Natural killer cell treated with Interleukin-12 subunit alpha and Interleukin-12 subunit beta and Interleukin-15 and Interleukin-18, amount 100 ng/mL, for 72 hours (primary cell): ENCODE measurements at regions not wholly inside any gene's neighbourhood (a gene's known extent, or its start where the extent isn't known, plus 50 kb on each side); places are given as distances from the start of the nearest gene placed in this dataset.

Experiments used
- ATAC-seq, 2 donors: fragments of 150-1000 bp; cut with Tn5 transposase in 1 of 2; sonication (Bioruptor Pico), chemical (Tn5 transposase) in 1 of 2; 2 replicates each; pipeline ENCODE4 v1.10.0; 2021
- DNase-seq: peaks from one replicate; pipeline ENCODE4 v3.0.0; 2022; ENCODE audit warnings: low spot score
- H3K27ac Mint-ChIP-seq, 2 donors: 1 replicate in 1 of 2; 2 replicates in 1 of 2; pipeline ENCODE4 v1.8.0; 2022; ENCODE audit warnings: mixed read lengths in 2 of 2, mild to moderate bottlenecking in 1 of 2, moderate library complexity in 1 of 2
- H3K27me3 Mint-ChIP-seq, 2 donors: 1 replicate in 1 of 2; 2 replicates in 1 of 2; pipeline ENCODE4 v1.8.0; 2022; ENCODE audit warnings: mixed read lengths in 2 of 2
- H3K36me3 Mint-ChIP-seq: one replicate; pipeline ENCODE4 v1.8.0; 2022; ENCODE audit warnings: mixed read lengths
- H3K4me1 Mint-ChIP-seq, 2 donors: 1 replicate in 1 of 2; 2 replicates in 1 of 2; pipeline ENCODE4 v1.8.0; 2022; ENCODE audit warnings: low read depth in 2 of 2, mixed read lengths in 2 of 2, mild to moderate bottlenecking in 1 of 2
- H3K4me3 Mint-ChIP-seq: one replicate; pipeline ENCODE4 v1.8.0; 2022; ENCODE audit warnings: mixed read lengths
- H3K9me3 Mint-ChIP-seq: 2 replicates; pipeline ENCODE4 v1.8.0; 2022; ENCODE audit warnings: mixed read lengths

GRCh38 chr10:107894516-107894915 lies 730.0 kb upstream of the SORCS1 start:
- ATAC-seq, result no peak

GRCh38 chr10:107889105-107889504 lies 724.6 kb upstream of the SORCS1 start:
- DNase-seq (no peak), ATAC-seq (no peak)
- H3K27ac Mint-ChIP-seq, result no peak overlapping the region
- H3K4me3 Mint-ChIP-seq, result no peak overlapping the region
- no peaks in the 10 kb centered on the region for H3K27me3 Mint-ChIP-seq
- H3K36me3 Mint-ChIP-seq, result no peaks in the 10 kb centered on the region
- H3K4me1 Mint-ChIP-seq, result no peaks in the 10 kb centered on the region
- peaks cover 18% of the 10 kb centered on the region for H3K9me3 Mint-ChIP-seq

More at GRCh38 chr10:107894516-107894915, 730.0 kb upstream of the SORCS1 start:
- H3K27me3 Mint-ChIP-seq, result no peaks in the 10 kb centered on the region
- H3K9me3 Mint-ChIP-seq, result peaks cover 9% of the 10 kb centered on the region
- no peak overlapping the region for H3K27ac Mint-ChIP-seq
- no peak overlapping the region for H3K4me3 Mint-ChIP-seq
- no peaks in the 10 kb centered on the region for H3K4me1 Mint-ChIP-seq
- no peak for DNase-seq
- no peaks in the 10 kb centered on the region for H3K36me3 Mint-ChIP-seq

DNA sequence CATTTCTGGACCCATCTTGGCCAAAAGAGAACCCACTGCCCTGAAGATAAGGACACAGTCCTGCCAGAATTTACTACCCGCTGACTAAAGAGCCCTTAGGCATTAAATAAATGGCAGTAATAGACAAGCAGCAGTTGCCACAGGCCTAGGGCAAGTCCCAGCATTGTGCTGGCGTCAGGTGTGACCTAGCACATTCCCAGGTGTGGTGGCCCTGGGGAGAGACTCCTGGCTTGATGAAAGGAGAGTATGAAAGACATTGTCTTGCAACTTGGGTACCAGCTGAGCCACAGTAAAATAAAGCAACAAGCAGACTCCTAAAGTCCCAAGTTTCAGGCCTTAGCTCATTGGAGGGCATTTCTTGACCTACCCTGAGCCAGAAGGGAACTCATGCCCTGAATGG lies 715.7 kb upstream of the SORCS1 start:
- no peak for ATAC-seq
- no peak overlapping the region for H3K27ac Mint-ChIP-seq

GRCh38 chr10:107873007-107873406 lies 708.5 kb upstream of the SORCS1 start:
- no peaks in the 10 kb centered on the region for H3K27me3 Mint-ChIP-seq
- H3K36me3 Mint-ChIP-seq, result no peaks in the 10 kb centered on the region
- ATAC-seq, result no peak
- H3K4me3 Mint-ChIP-seq, result no peak overlapping the region
- no peaks in the 10 kb centered on the region for H3K4me1 Mint-ChIP-seq
- H3K27ac Mint-ChIP-seq, result no peak overlapping the region
- H3K9me3 Mint-ChIP-seq, result peaks cover 7% of the 10 kb centered on the region
- no peak for DNase-seq

More for the DNA sequence above, 715.7 kb upstream of the SORCS1 start:
- no peak for DNase-seq
- Mint-ChIP-seq H3K4me3 (no peak overlapping the region), H3K9me3 (peaks cover 24% of the 10 kb centered on the region), H3K27me3 (no peaks in the 10 kb centered on the region), H3K4me1 (no peaks in the 10 kb centered on the region), H3K36me3 (peaks cover 9% of the 10 kb centered on the region)

DNA sequence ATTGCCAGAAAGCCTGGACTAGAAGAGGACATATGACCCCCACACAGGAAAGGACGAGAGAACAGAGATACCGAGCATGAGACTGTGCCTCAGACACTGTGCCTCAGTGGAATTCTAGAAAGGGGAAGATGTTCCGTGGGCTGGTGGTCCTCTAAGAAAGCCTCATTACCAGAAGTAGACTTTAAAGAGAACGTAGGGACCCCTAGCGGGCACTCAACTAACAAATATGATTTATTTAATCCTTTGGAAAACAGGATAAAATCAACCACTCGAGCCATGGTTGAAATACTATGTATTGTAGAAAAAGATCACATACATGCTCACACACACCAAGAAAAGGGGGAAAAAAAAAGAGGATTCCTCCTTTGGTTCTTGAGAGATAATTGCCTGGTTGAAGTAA lies 701.2 kb upstream of the SORCS1 start:
- Mint-ChIP-seq H3K4me3 (no peak overlapping the region), H3K27me3 (no peaks in the 10 kb centered on the region), H3K4me1 (no peaks in the 10 kb centered on the region), H3K36me3 (no peaks in the 10 kb centered on the region), H3K9me3 (no peaks in the 10 kb centered on the region), H3K27ac (no peak overlapping the region)
- DNase-seq (no peak), ATAC-seq (no peak)

GRCh38 chr10:107859065-107859464 lies 694.6 kb upstream of the SORCS1 start:
- Mint-ChIP-seq H3K27ac (no peak overlapping the region), H3K9me3 (peaks cover 4% of the 10 kb centered on the region), H3K4me3 (no peak overlapping the region), H3K27me3 (no peaks in the 10 kb centered on the region), H3K4me1 (no peaks in the 10 kb centered on the region), H3K36me3 (no peaks in the 10 kb centered on the region)
- ATAC-seq (no peak), DNase-seq (no peak)

- Mint-ChIP-seq H3K36me3 (no peaks in the 10 kb centered on the region), H3K4me1 (no peaks in the 10 kb centered on the region), H3K27me3 (no peaks in the 10 kb centered on the region), H3K4me3 (no peak overlapping the region), H3K9me3 (peaks cover 6% of the 10 kb centered on the region), H3K27ac (no peak overlapping the region)
- DNase-seq (no peak), ATAC-seq (no peak)
Observed at GRCh38 chr10:107856047-107856315, 691.5 kb upstream of the SORCS1 start.

DNA sequence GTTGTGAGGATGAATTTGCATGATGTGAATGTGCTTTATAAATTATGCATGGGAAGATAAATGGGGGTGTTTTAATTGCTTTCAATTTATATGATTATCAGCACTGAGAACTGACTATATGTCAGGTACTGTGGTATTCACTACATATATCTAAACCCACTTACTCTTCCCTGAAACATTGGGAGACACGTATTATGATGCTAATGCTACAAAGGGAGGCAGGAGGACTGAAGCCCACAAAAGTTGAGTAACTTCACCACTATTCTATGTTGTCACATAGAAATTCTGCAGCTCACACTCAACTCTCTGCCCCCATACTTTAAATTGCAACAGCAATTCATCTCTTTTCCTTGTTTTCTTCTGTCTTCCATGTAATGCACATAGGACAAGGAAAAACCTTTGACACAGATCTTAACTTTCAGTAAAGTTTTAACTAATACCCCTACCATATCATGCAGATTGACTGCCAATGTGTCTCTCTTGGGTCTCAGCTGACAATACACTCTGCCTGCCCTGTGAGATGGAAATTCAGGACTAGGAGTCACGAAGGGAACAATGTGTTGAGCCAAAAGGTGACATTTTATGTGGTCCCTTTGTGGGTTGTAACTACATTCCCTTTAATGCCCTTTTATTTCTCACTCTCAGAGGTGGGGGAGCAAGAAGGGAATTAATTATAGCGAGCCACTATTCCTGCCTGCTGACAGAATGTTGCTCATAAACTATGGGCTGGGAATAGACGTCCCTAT lies 691.0 kb upstream of the SORCS1 start:
- no peaks in the 10 kb centered on the region for H3K4me1 Mint-ChIP-seq
- H3K4me3 Mint-ChIP-seq, result no peak overlapping the region
- H3K36me3 Mint-ChIP-seq, result no peaks in the 10 kb centered on the region
- H3K9me3 Mint-ChIP-seq, result peaks cover 6% of the 10 kb centered on the region
- ATAC-seq, result no peak
- H3K27me3 Mint-ChIP-seq, result no peaks in the 10 kb centered on the region
- no peak for DNase-seq
- no peak overlapping the region for H3K27ac Mint-ChIP-seq

- Mint-ChIP-seq H3K4me1 (no peaks in the 10 kb centered on the region), H3K27me3 (no peaks in the 10 kb centered on the region), H3K36me3 (no peaks in the 10 kb centered on the region), H3K9me3 (peaks cover 11% of the 10 kb centered on the region), H3K27ac (no peak overlapping the region), H3K4me3 (no peak overlapping the region)
- DNase-seq (no peak), ATAC-seq (no peak)
Observed at GRCh38 chr10:107848726-107849360, 684.3 kb upstream of the SORCS1 start.

- H3K4me3 Mint-ChIP-seq, result no peak overlapping the region
- ATAC-seq (no peak), DNase-seq (no peak)
- H3K27me3 Mint-ChIP-seq, result no peaks in the 10 kb centered on the region
- no peak overlapping the region for H3K27ac Mint-ChIP-seq
- H3K36me3 Mint-ChIP-seq, result no peaks in the 10 kb centered on the region
- H3K9me3 Mint-ChIP-seq, result peaks cover 11% of the 10 kb centered on the region
- H3K4me1 Mint-ChIP-seq, result no peaks in the 10 kb centered on the region
Observed at GRCh38 chr10:107847620-107848019, 683.1 kb upstream of the SORCS1 start.

DNA sequence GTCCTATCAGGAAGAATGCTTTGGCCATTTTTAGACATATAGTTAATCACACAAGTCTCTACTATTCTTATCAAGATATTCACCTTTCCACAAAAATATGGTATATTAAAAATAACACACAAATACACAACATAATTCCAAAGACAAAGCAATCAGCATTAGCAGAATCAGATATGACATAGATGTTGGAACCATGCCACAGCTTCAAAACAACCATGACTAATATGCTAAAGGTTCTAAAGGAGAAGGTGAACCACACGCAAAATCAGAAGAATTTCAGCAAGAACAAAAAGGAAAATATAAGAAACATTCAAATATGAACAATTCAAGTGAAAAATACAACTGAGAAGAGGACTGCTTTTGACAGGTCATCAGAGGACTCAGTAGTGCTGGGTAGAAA lies 670.2 kb upstream of the SORCS1 start:
- peaks cover 11% of the 10 kb centered on the region for H3K9me3 Mint-ChIP-seq

GRCh38 chr10:107831772-107832171 lies 667.3 kb upstream of the SORCS1 start:
- no peaks in the 10 kb centered on the region for H3K4me1 Mint-ChIP-seq
- H3K27me3 Mint-ChIP-seq, result no peaks in the 10 kb centered on the region
- H3K27ac Mint-ChIP-seq, result no peak overlapping the region

More for the DNA sequence above, 670.2 kb upstream of the SORCS1 start:
- no peak overlapping the region for H3K4me3 Mint-ChIP-seq
- H3K27ac Mint-ChIP-seq, result no peak overlapping the region
- ATAC-seq (no peak), DNase-seq (no peak)
- H3K27me3 Mint-ChIP-seq, result no peaks in the 10 kb centered on the region
- H3K36me3 Mint-ChIP-seq, result no peaks in the 10 kb centered on the region
- no peaks in the 10 kb centered on the region for H3K4me1 Mint-ChIP-seq

GRCh38 chr10:107829161-107829560 lies 664.7 kb upstream of the SORCS1 start:
- Mint-ChIP-seq H3K27ac (no peak overlapping the region), H3K36me3 (no peaks in the 10 kb centered on the region), H3K27me3 (no peaks in the 10 kb centered on the region), H3K9me3 (peaks cover 10% of the 10 kb centered on the region), H3K4me3 (no peak overlapping the region), H3K4me1 (no peaks in the 10 kb centered on the region)
- DNase-seq, result no peak
- ATAC-seq, result no peak

More at GRCh38 chr10:107831772-107832171, 667.3 kb upstream of the SORCS1 start:
- H3K36me3 Mint-ChIP-seq, result no peaks in the 10 kb centered on the region
- H3K4me3 Mint-ChIP-seq, result no peak overlapping the region
- ATAC-seq, result no peak
- DNase-seq, result no peak
- H3K9me3 Mint-ChIP-seq, result peaks cover 9% of the 10 kb centered on the region

DNA sequence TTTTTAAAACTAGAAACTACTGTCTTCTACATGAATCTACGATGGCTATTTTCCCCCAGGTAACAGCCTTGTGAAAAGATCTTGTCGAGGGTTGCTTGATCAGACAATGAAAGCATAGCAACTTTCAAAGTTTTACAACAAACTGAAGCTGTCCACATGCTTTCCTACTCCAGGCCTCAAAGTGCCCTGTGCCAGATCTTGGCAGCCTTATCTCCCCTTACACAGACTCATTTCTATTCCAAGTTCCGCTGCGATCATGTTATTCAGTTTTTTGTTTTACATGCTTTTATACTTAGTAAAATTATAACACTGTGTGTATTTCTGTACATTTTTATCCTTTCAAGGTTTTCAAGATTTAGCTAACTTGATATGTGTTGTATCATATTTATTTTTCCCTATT lies 661.7 kb upstream of the SORCS1 start:
- no peaks in the 10 kb centered on the region for H3K4me1 Mint-ChIP-seq
- no peak for ATAC-seq

More for the DNA sequence above, 661.7 kb upstream of the SORCS1 start:
- no peaks in the 10 kb centered on the region for H3K27me3 Mint-ChIP-seq
- H3K9me3 Mint-ChIP-seq, result peaks cover 11% of the 10 kb centered on the region
- no peak overlapping the region for H3K27ac Mint-ChIP-seq
- H3K36me3 Mint-ChIP-seq, result no peaks in the 10 kb centered on the region
- DNase-seq, result no peak
- H3K4me3 Mint-ChIP-seq, result no peak overlapping the region
